ENCODE measurements at regions not wholly inside any gene's neighbourhood (a gene's known extent, or its start where the extent isn't known, plus 50 kb on each side); places are given as distances from the start of the nearest gene placed in this dataset.

DNA sequence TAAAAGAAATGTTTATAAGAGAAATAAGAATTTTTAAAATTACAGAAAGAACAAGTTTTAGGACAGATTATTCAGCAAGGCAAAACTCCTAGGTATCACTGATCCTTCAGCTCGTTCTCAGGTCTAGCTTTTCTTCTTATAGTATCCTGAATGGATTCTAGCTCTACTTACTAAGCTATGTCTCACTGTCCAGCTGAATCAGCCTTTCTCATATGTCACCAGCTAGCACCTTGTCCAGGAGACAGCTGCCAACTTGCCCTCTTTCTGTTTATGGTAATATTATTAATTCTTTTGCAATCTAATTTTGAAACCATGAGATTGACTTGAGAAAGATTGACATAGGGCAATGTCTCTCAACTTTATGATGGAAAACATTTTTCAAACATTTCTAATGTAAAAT lies 159.9 kb downstream of the LYPLAL1 start:
- no peaks in the 10 kb centered on the region for H3K9me3 ChIP-seq (ENCODE audit: control insufficient read depth in 1 of 2, insufficient read depth in 1 of 2, low read depth in 1 of 2, low read length in 2 of 2)
- CTCF ChIA-PET: no interaction called here
- ATAC-seq (no peak), DNase-seq (ENCODE audit: low read depth, low spot score) (no peak)
- H3K9ac ChIP-seq (ENCODE audit: low read length): no peak overlapping the region
- H3K4me3 ChIP-seq (replicated peaks in 1 of 2; ENCODE audit: low read depth in 1 of 2, low read length in 2 of 2): no peak overlapping the region
- H3K27me3 ChIP-seq (ENCODE audit: insufficient read depth, low read length): no peaks in the 10 kb centered on the region
- no peak overlapping the region for H3K4me2 ChIP-seq (ENCODE audit: low read length)
- no peaks in the 10 kb centered on the region for H3K9me2 ChIP-seq (ENCODE audit: insufficient read depth)
- H4K20me1 ChIP-seq (ENCODE audit: insufficient read depth): no peaks in the 10 kb centered on the region
- intact Hi-C loops (cut with micrococcal nuclease): no loop called here
- H3K79me2 ChIP-seq (ENCODE audit: insufficient read depth, low read length): no peaks in the 10 kb centered on the region
- peaks cover 0 to 3% of the 10 kb centered on the region in 2 experiments; a peak in 1 of 4 replicates for H3K4me1 ChIP-seq (ENCODE audit: control insufficient read depth in 1 of 2, insufficient read depth in 2 of 2, low read length in 2 of 2)
- no peak overlapping the region for H3K27ac ChIP-seq (ENCODE audit: low read depth, low read length)
- TF ChIP-seq ELF1 (IDR thresholded peaks at IDR 0.05; ENCODE audit: borderline replicate concordance, low read depth) (no peak), CBX3 (IDR thresholded peaks at IDR 0.05; ENCODE audit: low read depth) (no peak), POLR2A (IDR thresholded peaks at IDR 0.05; ENCODE audit: borderline replicate concordance, extremely low read depth, insufficient read depth, insufficient read length) (no peak), SIN3A (IDR thresholded peaks at IDR 0.05; ENCODE audit: low read depth) (no peak)
- TF ChIP-seq, protein P1, sequence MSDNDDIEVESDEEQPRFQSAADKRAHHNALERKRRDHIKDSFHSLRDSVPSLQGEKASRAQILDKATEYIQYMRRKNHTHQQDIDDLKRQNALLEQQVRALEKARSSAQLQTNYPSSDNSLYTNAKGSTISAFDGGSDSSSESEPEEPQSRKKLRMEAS (IDR thresholded peaks at IDR 0.05): no peak
- TF ChIP-seq, protein P2, sequence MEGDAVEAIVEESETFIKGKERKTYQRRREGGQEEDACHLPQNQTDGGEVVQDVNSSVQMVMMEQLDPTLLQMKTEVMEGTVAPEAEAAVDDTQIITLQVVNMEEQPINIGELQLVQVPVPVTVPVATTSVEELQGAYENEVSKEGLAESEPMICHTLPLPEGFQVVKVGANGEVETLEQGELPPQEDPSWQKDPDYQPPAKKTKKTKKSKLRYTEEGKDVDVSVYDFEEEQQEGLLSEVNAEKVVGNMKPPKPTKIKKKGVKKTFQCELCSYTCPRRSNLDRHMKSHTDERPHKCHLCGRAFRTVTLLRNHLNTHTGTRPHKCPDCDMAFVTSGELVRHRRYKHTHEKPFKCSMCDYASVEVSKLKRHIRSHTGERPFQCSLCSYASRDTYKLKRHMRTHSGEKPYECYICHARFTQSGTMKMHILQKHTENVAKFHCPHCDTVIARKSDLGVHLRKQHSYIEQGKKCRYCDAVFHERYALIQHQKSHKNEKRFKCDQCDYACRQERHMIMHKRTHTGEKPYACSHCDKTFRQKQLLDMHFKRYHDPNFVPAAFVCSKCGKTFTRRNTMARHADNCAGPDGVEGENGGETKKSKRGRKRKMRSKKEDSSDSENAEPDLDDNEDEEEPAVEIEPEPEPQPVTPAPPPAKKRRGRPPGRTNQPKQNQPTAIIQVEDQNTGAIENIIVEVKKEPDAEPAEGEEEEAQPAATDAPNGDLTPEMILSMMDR (IDR thresholded peaks at IDR 0.05 in 2 of 3, conservative IDR thresholded peaks at IDR 0.05 in 1 of 3; ENCODE audit: borderline replicate concordance in 1 of 3, insufficient read depth in 1 of 3, low read depth in 2 of 3, low read length in 2 of 3): no peak
- no peak overlapping the region for H2AFZ ChIP-seq (ENCODE audit: low read depth, low read length, poor library complexity, severe bottlenecking)
- POLR2A ChIA-PET: no interaction called here
- H3K36me3 ChIP-seq (ENCODE audit: control insufficient read depth in 1 of 2, insufficient read depth in 2 of 2, low read length in 2 of 2): no peaks in the 10 kb centered on the region
- no TSS peak for BruUV-seq (replicated peaks)
- RAD21 ChIA-PET (ENCODE audit: low non-redundant PET in 1 of 2, low total read pairs in 2 of 2, uncharacterized antibody in 2 of 2, unreplicated experiment in 2 of 2): interaction anchor here in 1 of 2 experiments (0.6 kb wide), 1 partner anchor 529 kb away, joined by 3 read pairs; no protein-coding TSS in a partner anchor

DNA sequence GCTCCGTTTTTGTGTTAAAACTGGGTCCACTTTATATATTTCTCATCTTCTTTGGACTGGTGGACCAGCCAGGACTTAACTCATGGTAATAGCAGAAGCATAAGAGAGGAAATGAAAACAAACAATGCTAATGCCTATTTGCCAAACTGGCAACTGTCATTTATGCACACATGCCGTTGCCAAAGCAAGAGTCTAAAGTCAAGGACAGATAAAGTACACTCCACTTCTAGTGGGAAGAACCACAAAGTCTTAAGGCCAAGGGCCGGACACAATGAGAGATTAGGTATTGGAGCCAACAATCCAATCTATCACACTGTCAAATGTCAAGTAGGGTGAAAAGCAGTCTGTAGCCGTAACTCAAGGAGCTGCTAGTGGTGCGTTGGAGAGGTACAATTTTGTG lies 157.7 kb downstream of the LYPLAL1 start:
- no peaks in the 10 kb centered on the region for H3K9me3 ChIP-seq (ENCODE audit: control insufficient read depth in 1 of 2, insufficient read depth in 1 of 2, low read depth in 1 of 2, low read length in 2 of 2)
- intact Hi-C loops (cut with micrococcal nuclease): no loop called here
- BruUV-seq (replicated peaks): no TSS peak
- H3K36me3 ChIP-seq (ENCODE audit: control insufficient read depth in 1 of 2, insufficient read depth in 2 of 2, low read length in 2 of 2): no peaks in the 10 kb centered on the region
- ChIA-PET POLR2A (no interaction called here), RAD21 (ENCODE audit: low non-redundant PET in 1 of 2, low total read pairs in 2 of 2, uncharacterized antibody in 2 of 2, unreplicated experiment in 2 of 2) (no interaction called here), CTCF (no interaction called here)
- no peaks in the 10 kb centered on the region for H3K27me3 ChIP-seq (ENCODE audit: insufficient read depth, low read length)
- peaks cover 0 to 3% of the 10 kb centered on the region in 2 experiments; a peak in 1 of 4 replicates for H3K4me1 ChIP-seq (ENCODE audit: control insufficient read depth in 1 of 2, insufficient read depth in 2 of 2, low read length in 2 of 2)
- H3K79me2 ChIP-seq (ENCODE audit: insufficient read depth, low read length): no peaks in the 10 kb centered on the region
- TF ChIP-seq EGR1 (IDR thresholded peaks at IDR 0.05; ENCODE audit: low read depth): no peak
- no peak for TF ChIP-seq POLR2A (IDR thresholded peaks at IDR 0.05; ENCODE audit: borderline replicate concordance, extremely low read depth, insufficient read depth, insufficient read length)
- no peak for TF ChIP-seq JUND (IDR thresholded peaks at IDR 0.05)
- TF ChIP-seq TCF7L2 (IDR thresholded peaks at IDR 0.05; ENCODE audit: borderline replicate concordance, extremely low read depth, insufficient read depth, insufficient read length): no peak
- TF ChIP-seq EZH2 (IDR thresholded peaks at IDR 0.05): no peak
- H2AFZ ChIP-seq (ENCODE audit: low read depth, low read length, poor library complexity, severe bottlenecking): no peak overlapping the region
- H3K9me2 ChIP-seq (ENCODE audit: insufficient read depth): no peaks in the 10 kb centered on the region
- DNase-seq (ENCODE audit: low read depth, low spot score) (no peak), ATAC-seq (no peak)
- H3K4me3 ChIP-seq (replicated peaks in 1 of 2; ENCODE audit: low read depth in 1 of 2, low read length in 2 of 2): no peak overlapping the region
- no peak overlapping the region for H3K27ac ChIP-seq (ENCODE audit: low read depth, low read length)
- H3K9ac ChIP-seq (ENCODE audit: low read length): no peak overlapping the region
- H4K20me1 ChIP-seq (ENCODE audit: insufficient read depth): no peaks in the 10 kb centered on the region
- H3K4me2 ChIP-seq (ENCODE audit: low read length): no peak overlapping the region

All from HCT116 (cell line).